KMS-11 (cell line): ENCODE measurements at regions not wholly inside any gene's neighbourhood (a gene's known extent, or its start where the extent isn't known, plus 50 kb on each side); places are given as distances from the start of the nearest gene placed in this dataset.

Experiments
- H2AFZ ChIP-seq: fragments of 200-600 bp; sonication (generic); 2 replicates; pipeline ENCODE4 v1.6.1; 2016; ENCODE audit warnings: antibody characterized with exemption, mixed run types, low read depth
- H3K27ac ChIP-seq: fragments of 200-600 bp; sonication (generic); 2 replicates; pipeline ENCODE4 v1.6.1; 2016; ENCODE audit warnings: mild to moderate bottlenecking, mixed run types
- H3K27me3 ChIP-seq: fragments of 200-600 bp; sonication (generic); 2 replicates; pipeline ENCODE4 v1.6.1; 2017; ENCODE audit warnings: mild to moderate bottlenecking, low read depth, mixed run types, moderate library complexity; ENCODE audit not compliant: insufficient read depth
- H3K36me3 ChIP-seq: fragments of 200-600 bp; sonication (generic); 2 replicates; pipeline ENCODE4 v1.6.1; 2017; ENCODE audit warnings: mild to moderate bottlenecking, mixed run types; ENCODE audit not compliant: insufficient read depth
- H3K4me1 ChIP-seq: fragments of 200-600 bp; sonication (generic); 2 replicates; pipeline ENCODE4 v1.6.1; 2016; ENCODE audit warnings: mild to moderate bottlenecking, low read depth, mixed run types; ENCODE audit not compliant: poor library complexity, severe bottlenecking
- H3K4me2 ChIP-seq: fragments of 200-600 bp; sonication (generic); 2 replicates; pipeline ENCODE4 v1.7.0; 2016; ENCODE audit warnings: mild to moderate bottlenecking, mixed run types
- H3K4me3 ChIP-seq: fragments of 200-600 bp; sonication (generic); IDR thresholded peaks from 2 replicates; pipeline ENCODE4 v1.6.1; 2017; ENCODE audit warnings: low read depth, low read length, mixed read lengths; ENCODE audit not compliant: insufficient read depth
- H3K79me2 ChIP-seq: fragments of 200-600 bp; sonication (generic); 2 replicates; pipeline ENCODE4 v1.6.1; 2016; ENCODE audit warnings: low read depth, mixed run types; ENCODE audit not compliant: insufficient read depth
- H3K9ac ChIP-seq: fragments of 200-600 bp; sonication (generic); 2 replicates; pipeline ENCODE4 v1.6.1; 2016; ENCODE audit warnings: mild to moderate bottlenecking, mixed run types
- H4K20me1 ChIP-seq: fragments of 200-600 bp; sonication (generic); 2 replicates; pipeline ENCODE4 v1.6.1; 2016; ENCODE audit warnings: mild to moderate bottlenecking, mixed run types; ENCODE audit not compliant: insufficient read depth
- CTCF ChIP-seq: fragments of 200-600 bp; sonication (generic); conservative IDR thresholded peaks from 2 replicates; pipeline ENCODE4 v1.6.1; 2017; ENCODE audit warnings: low read depth, mild to moderate bottlenecking, antibody characterized with exemption, low read length, moderate library complexity, mixed read lengths

DNA sequence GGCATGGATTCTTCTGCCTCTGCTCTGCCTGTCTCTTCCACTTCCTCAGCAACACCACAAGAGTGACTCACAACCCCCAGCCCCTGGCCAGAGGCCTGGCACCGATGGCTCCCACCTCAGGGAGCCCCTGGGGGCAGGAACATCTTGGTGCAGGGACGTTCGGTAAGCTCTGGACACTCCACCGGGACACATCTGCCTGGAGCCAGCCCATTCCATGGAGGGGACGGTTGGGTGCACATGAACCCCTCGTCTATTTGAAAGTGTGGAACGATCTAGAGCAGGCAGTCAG lies 246.5 kb downstream of the ERMARD start:
- H3K4me2 ChIP-seq, result no peak overlapping the region
- H3K9ac ChIP-seq, result no peak overlapping the region
- H3K27me3 ChIP-seq, result no peaks in the 10 kb centered on the region
- TF ChIP-seq CTCF, result no peak
- no peaks in the 10 kb centered on the region for H4K20me1 ChIP-seq
- H3K4me3 ChIP-seq, result no peak overlapping the region
- no peak overlapping the region for H2AFZ ChIP-seq
- H3K79me2 ChIP-seq, result no peaks in the 10 kb centered on the region
- no peak overlapping the region for H3K27ac ChIP-seq
- no peaks in the 10 kb centered on the region for H3K36me3 ChIP-seq
- H3K4me1 ChIP-seq, result no peaks in the 10 kb centered on the region

- Histone ChIP-seq H3K9ac (no peak overlapping the region), H3K4me3 (no peak overlapping the region), H3K4me2 (no peak overlapping the region)
Measured at GRCh38 chr6:169997187-169997929, 245.9 kb downstream of the ERMARD start.

GRCh38 chr6:169996378-169997051 lies 245.1 kb downstream of the ERMARD start:
- Histone ChIP-seq H3K4me3 (no peak overlapping the region), H3K27ac (no peak overlapping the region), H4K20me1 (no peaks in the 10 kb centered on the region), H3K4me1 (no peaks in the 10 kb centered on the region), H2AFZ (no peak overlapping the region), H3K4me2 (no peak overlapping the region), H3K79me2 (no peaks in the 10 kb centered on the region), H3K9ac (no peak overlapping the region), H3K36me3 (no peaks in the 10 kb centered on the region), H3K27me3 (no peaks in the 10 kb centered on the region)
- no peak for TF ChIP-seq CTCF

More at GRCh38 chr6:169997187-169997929, 245.9 kb downstream of the ERMARD start:
- no peaks in the 10 kb centered on the region for H3K27me3 ChIP-seq
- TF ChIP-seq CTCF, result no peak
- H3K79me2 ChIP-seq, result no peaks in the 10 kb centered on the region
- H2AFZ ChIP-seq, result no peak overlapping the region
- H3K27ac ChIP-seq, result no peak overlapping the region
- H3K36me3 ChIP-seq, result no peaks in the 10 kb centered on the region
- no peaks in the 10 kb centered on the region for H4K20me1 ChIP-seq
- H3K4me1 ChIP-seq, result no peaks in the 10 kb centered on the region

- Histone ChIP-seq H3K36me3 (no peaks in the 10 kb centered on the region), H3K4me2 (no peak overlapping the region), H3K27me3 (no peaks in the 10 kb centered on the region), H3K4me1 (no peaks in the 10 kb centered on the region), H2AFZ (no peak overlapping the region), H3K4me3 (no peak overlapping the region), H3K27ac (no peak overlapping the region), H3K9ac (no peak overlapping the region), H3K79me2 (no peaks in the 10 kb centered on the region), H4K20me1 (no peaks in the 10 kb centered on the region)
- TF ChIP-seq CTCF, result no peak
Measured at GRCh38 chr6:169994739-169995138, 243.3 kb downstream of the ERMARD start.
